ENCODE measurements at regions not wholly inside any gene's neighbourhood (a gene's known extent, or its start where the extent isn't known, plus 50 kb on each side); places are given as distances from the start of the nearest gene placed in this dataset.

GRCh38 chr5:126370796-126371718 lies 52.2 kb upstream of the GRAMD2B start:
- H3K27me3 ChIP-seq (replicated peaks in 1 of 2; ENCODE audit: control insufficient read depth in 2 of 2, insufficient read depth in 2 of 2, low read length in 1 of 2), result no peaks in the 10 kb centered on the region
- RAD21 ChIA-PET (ENCODE audit: unreplicated experiment), result interaction anchor here (0.9 to 1.1 kb wide), 2 partner anchors 33 to 129 kb away, joined by 3 read pairs; no protein-coding TSS in a partner anchor
- no peaks in the 10 kb centered on the region for H3K36me3 ChIP-seq (ENCODE audit: control insufficient read depth in 2 of 2, insufficient read depth in 2 of 2, low read length in 1 of 2)
- no peak overlapping the region for H3K9ac ChIP-seq (ENCODE audit: control insufficient read depth, insufficient read depth, low read length)
- FAIRE-seq (no peak), ATAC-seq (peak; percentile 69), DNase-seq (ENCODE audit: low read depth, low spot score) (no peak)
- no peaks in the 10 kb centered on the region for H4K20me1 ChIP-seq (ENCODE audit: control insufficient read depth, insufficient read depth)
- H2AFZ ChIP-seq (ENCODE audit: control insufficient read depth, low read depth, low read length), result no peak overlapping the region
- no peaks in the 10 kb centered on the region for H3K79me2 ChIP-seq (ENCODE audit: control insufficient read depth, insufficient read depth, low read length)
- SMC1A ChIA-PET (ENCODE audit: uncharacterized antibody, unreplicated experiment), result interaction anchor here (1.5 to 1.8 kb wide), 2 partner anchors 15 to 130 kb away, joined by 5 read pairs; no protein-coding TSS in a partner anchor
- intact Hi-C loops (cut with micrococcal nuclease; ENCODE audit: unreplicated experiment) (no loop called here), in situ Hi-C loops (cut with MboI) (no loop called here)
- no peak overlapping the region for H3K27ac ChIP-seq (ENCODE audit: control insufficient read depth, insufficient read depth)
- H3K4me3 ChIP-seq, result no peak overlapping the region
- H3K4me2 ChIP-seq (ENCODE audit: control insufficient read depth, insufficient read depth), result no peak overlapping the region
- H3K4me1 ChIP-seq (ENCODE audit: control insufficient read depth, insufficient read depth, low read length), result no peaks in the 10 kb centered on the region
- CTCF ChIA-PET, result interaction anchor here (0.7 to 1.2 kb wide), 4 partner anchors 10 to 167 kb away, joined by 3 read pairs; no protein-coding TSS in a partner anchor
- no TSS peak for BruUV-seq (replicated peaks)
- 64% methylated on average over 12 of the region's 12 CpGs for WGBS (ENCODE audit: insufficient coverage, insufficient replicate concordance, low lambda C conversion rate, missing lambda C conversion rate)
- POLR2A ChIA-PET, result no interaction called here
- TF ChIP-seq MEF2A (IDR thresholded peaks at IDR 0.05; ENCODE audit: insufficient read depth, low read depth, low read length) (no peak), NR2C2 (IDR thresholded peaks at IDR 0.05; ENCODE audit: borderline replicate concordance, control insufficient read depth, insufficient read length, low read depth) (no peak), TBL1XR1 (IDR thresholded peaks at IDR 0.05; ENCODE audit: low read depth, low read length) (no peak), ZBTB40 (IDR thresholded peaks at IDR 0.05; ENCODE audit: borderline replicate concordance) (no peak), GABPA (IDR thresholded peaks at IDR 0.05; ENCODE audit: low read depth) (no peak), IRF4 (IDR thresholded peaks at IDR 0.05; ENCODE audit: low read depth, low read length) (no peak), BACH1 (IDR thresholded peaks at IDR 0.05; ENCODE audit: borderline replicate concordance) (no peak)
- TF ChIP-seq, protein P1, sequence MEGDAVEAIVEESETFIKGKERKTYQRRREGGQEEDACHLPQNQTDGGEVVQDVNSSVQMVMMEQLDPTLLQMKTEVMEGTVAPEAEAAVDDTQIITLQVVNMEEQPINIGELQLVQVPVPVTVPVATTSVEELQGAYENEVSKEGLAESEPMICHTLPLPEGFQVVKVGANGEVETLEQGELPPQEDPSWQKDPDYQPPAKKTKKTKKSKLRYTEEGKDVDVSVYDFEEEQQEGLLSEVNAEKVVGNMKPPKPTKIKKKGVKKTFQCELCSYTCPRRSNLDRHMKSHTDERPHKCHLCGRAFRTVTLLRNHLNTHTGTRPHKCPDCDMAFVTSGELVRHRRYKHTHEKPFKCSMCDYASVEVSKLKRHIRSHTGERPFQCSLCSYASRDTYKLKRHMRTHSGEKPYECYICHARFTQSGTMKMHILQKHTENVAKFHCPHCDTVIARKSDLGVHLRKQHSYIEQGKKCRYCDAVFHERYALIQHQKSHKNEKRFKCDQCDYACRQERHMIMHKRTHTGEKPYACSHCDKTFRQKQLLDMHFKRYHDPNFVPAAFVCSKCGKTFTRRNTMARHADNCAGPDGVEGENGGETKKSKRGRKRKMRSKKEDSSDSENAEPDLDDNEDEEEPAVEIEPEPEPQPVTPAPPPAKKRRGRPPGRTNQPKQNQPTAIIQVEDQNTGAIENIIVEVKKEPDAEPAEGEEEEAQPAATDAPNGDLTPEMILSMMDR (IDR thresholded peaks at IDR 0.05 in 2 of 3, conservative IDR thresholded peaks at IDR 0.05 in 1 of 3; ENCODE audit: control insufficient read depth in 2 of 3, extremely low read depth in 1 of 3, insufficient read depth in 1 of 3, low read depth in 3 of 3, low read length in 3 of 3), result no peak
- TF ChIP-seq, protein P2, sequence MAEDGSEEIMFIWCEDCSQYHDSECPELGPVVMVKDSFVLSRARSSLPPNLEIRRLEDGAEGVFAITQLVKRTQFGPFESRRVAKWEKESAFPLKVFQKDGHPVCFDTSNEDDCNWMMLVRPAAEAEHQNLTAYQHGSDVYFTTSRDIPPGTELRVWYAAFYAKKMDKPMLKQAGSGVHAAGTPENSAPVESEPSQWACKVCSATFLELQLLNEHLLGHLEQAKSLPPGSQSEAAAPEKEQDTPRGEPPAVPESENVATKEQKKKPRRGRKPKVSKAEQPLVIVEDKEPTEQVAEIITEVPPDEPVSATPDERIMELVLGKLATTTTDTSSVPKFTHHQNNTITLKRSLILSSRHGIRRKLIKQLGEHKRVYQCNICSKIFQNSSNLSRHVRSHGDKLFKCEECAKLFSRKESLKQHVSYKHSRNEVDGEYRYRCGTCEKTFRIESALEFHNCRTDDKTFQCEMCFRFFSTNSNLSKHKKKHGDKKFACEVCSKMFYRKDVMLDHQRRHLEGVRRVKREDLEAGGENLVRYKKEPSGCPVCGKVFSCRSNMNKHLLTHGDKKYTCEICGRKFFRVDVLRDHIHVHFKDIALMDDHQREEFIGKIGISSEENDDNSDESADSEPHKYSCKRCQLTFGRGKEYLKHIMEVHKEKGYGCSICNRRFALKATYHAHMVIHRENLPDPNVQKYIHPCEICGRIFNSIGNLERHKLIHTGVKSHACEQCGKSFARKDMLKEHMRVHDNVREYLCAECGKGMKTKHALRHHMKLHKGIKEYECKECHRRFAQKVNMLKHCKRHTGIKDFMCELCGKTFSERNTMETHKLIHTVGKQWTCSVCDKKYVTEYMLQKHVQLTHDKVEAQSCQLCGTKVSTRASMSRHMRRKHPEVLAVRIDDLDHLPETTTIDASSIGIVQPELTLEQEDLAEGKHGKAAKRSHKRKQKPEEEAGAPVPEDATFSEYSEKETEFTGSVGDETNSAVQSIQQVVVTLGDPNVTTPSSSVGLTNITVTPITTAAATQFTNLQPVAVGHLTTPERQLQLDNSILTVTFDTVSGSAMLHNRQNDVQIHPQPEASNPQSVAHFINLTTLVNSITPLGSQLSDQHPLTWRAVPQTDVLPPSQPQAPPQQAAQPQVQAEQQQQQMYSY (CRISPR knock-in tag; IDR thresholded peaks at IDR 0.05), result no peak
- no peaks in the 10 kb centered on the region for H3K9me3 ChIP-seq (replicated peaks; ENCODE audit: control insufficient read depth, insufficient read depth, low read length)

Data from GM12878 (cell line).